Fibroblast of pulmonary artery (primary cell): ENCODE measurements at regions not wholly inside any gene's neighbourhood (a gene's known extent, or its start where the extent isn't known, plus 50 kb on each side); places are given as distances from the start of the nearest gene placed in this dataset.

Experiments used
- DNase-seq: peaks from one replicate; pipeline ENCODE4 v3.0.0-alpha.2; 2010; ENCODE audit warnings: low read depth
- H3K4me3 ChIP-seq: replicated peaks from 2 replicates; pipeline ENCODE4 v1.5.1; 2011; ENCODE audit warnings: low read depth, mild to moderate bottlenecking, control low read depth, low read length, moderate library complexity
- TF ChIP-seq, protein P1 (sequence below): IDR thresholded peaks from 2 replicates; pipeline ENCODE4 v1.5.1; 2011; ENCODE audit warnings: mild to moderate bottlenecking, control low read depth, low read length, inconsistent platforms; ENCODE audit errors: missing control alignments

- TF ChIP-seq, protein P1, sequence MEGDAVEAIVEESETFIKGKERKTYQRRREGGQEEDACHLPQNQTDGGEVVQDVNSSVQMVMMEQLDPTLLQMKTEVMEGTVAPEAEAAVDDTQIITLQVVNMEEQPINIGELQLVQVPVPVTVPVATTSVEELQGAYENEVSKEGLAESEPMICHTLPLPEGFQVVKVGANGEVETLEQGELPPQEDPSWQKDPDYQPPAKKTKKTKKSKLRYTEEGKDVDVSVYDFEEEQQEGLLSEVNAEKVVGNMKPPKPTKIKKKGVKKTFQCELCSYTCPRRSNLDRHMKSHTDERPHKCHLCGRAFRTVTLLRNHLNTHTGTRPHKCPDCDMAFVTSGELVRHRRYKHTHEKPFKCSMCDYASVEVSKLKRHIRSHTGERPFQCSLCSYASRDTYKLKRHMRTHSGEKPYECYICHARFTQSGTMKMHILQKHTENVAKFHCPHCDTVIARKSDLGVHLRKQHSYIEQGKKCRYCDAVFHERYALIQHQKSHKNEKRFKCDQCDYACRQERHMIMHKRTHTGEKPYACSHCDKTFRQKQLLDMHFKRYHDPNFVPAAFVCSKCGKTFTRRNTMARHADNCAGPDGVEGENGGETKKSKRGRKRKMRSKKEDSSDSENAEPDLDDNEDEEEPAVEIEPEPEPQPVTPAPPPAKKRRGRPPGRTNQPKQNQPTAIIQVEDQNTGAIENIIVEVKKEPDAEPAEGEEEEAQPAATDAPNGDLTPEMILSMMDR, result no peak
- no peak overlapping the region for H3K4me3 ChIP-seq
- no peak for DNase-seq
Measured at GRCh38 chr5:3542769-3543168, 52.9 kb upstream of the IRX1 start.

DNA sequence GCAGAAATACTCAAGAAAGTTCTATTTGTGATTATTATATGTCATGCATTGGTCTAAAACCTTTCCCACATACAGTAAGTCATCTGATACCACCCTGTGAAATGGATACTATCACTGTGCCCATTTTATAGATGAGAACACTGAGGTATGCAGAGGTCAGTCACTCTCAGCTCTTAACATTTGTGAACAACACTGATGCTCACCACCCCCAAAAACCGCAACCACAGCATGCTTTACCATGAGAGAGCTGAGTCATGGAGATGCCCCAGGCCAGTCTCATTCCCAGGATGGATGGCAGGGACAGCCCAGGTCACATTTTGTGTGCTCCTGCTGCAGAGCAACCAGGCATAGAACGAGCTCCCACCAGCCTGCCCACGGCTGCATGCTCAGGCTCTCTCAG lies 53.5 kb upstream of the IRX1 start:
- TF ChIP-seq, protein P1, result no peak
- DNase-seq, result no peak
- no peak overlapping the region for H3K4me3 ChIP-seq

GRCh38 chr5:3538886-3539285 lies 56.7 kb upstream of the IRX1 start:
- TF ChIP-seq, protein P1, result no peak
- no peak for DNase-seq
- no peak overlapping the region for H3K4me3 ChIP-seq

DNA sequence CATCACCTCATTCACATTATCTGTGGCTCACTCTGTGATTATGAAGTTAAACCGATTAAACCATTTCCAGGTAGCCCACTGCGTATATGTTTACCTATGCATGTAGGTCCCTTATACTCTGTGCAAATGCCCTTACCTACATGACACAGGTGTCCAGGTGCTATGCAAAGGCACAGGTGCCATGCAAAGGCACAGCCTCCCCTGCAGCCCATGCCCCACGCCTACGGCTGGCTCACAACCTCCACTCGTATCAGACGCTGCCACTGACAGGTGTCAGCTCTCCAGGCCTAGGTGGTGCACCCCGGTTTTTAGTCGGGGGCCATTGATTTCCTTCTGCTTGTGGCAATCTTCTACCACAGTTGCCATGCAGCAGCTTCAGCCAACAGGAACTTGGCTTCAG lies 57.7 kb upstream of the IRX1 start:
- TF ChIP-seq, protein P1, result no peak
- no peak for DNase-seq
- no peak overlapping the region for H3K4me3 ChIP-seq

DNA sequence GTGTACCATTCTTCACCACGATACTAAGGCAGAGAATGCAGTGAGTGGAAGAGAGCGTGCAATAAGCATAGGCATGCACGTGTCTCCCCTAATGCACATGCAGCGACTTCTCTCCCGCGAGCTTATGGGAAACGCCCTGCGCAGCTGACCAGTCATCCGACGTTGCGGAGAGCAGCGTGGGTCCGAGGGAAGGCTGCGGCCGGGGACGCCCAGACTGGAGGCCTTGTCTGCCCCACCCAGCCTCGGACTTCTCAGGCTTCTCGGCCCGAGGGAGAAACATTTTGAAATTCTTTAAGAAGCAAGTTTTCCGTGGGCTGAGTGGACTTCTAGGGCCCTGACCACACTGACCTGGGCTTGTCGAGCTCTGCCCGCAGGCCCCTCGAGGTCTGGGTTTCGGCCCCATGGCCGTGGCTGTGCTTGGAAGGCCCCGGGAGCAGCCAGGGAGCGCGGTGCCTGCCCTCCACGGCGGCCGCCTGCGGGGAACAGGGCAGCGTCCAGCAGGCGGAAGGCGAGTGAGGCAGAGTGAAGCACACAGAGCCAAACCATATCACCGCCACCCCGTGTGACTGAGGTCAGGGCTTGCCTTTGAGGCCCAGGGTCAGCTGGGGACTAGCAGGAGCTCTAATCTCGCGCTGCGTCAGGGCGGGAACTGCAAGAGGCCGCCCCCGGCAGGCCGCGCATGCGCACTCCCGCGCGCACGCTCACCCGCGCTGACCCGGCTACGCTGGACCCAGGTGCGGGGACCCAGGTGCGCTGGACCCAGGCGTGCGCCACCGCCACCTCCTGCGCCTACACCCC lies 60.0 kb upstream of the IRX1 start:
- TF ChIP-seq, protein P1, result no peak
- DNase-seq, result no peak
- H3K4me3 ChIP-seq, result no peak overlapping the region

GRCh38 chr5:3534997-3535396 lies 60.6 kb upstream of the IRX1 start:
- DNase-seq, result no peak
- no peak overlapping the region for H3K4me3 ChIP-seq
- TF ChIP-seq, protein P1, result no peak
